Retina (tissue), 1 donor: ENCODE measurements at regions not wholly inside any gene's neighbourhood (a gene's known extent, or its start where the extent isn't known, plus 50 kb on each side); places are given as distances from the start of the nearest gene placed in this dataset.
A peak's percentile ranks its signal among the peaks of the same experiment; 100 is the strongest.
"Not testable (repeated sequence)": the region's sequence is repeated elsewhere in the genome, so short reads cannot be mapped to it uniquely, and the experiment has no call there.

ENCODE experiments used
- DNase-seq: peaks from one replicate; pipeline ENCODE4 v3.0.0-alpha.2; 2016

GRCh38 chr16:17936766-17937402 lies 399.7 kb downstream of the NPIPA8 start:
- DNase-seq, result peak; percentile 47

GRCh38 chr16:17930280-17930679 lies 406.3 kb downstream of the NPIPA8 start:
- DNase-seq, result no peak

- DNase-seq, result no peak
Measured at GRCh38 chr16:17926866-17927399, 409.6 kb downstream of the NPIPA8 start.

GRCh38 chr16:17926461-17926860 lies 410.1 kb downstream of the NPIPA8 start:
- no peak for DNase-seq

GRCh38 chr16:17925761-17926160 lies 410.8 kb downstream of the NPIPA8 start:
- no peak for DNase-seq

GRCh38 chr16:17921357-17921978 lies 415.1 kb downstream of the NPIPA8 start:
- no peak for DNase-seq

GRCh38 chr16:17917316-17918019 lies 419.1 kb downstream of the NPIPA8 start:
- DNase-seq, result no peak

GRCh38 chr16:17915791-17916190 lies 420.7 kb downstream of the NPIPA8 start:
- DNase-seq, result no peak

- DNase-seq, result no peak
Measured at GRCh38 chr16:17914168-17914567, 422.4 kb downstream of the NPIPA8 start.

- DNase-seq, result not testable (repeated sequence)
Measured at GRCh38 chr16:17911578-17911977, 425.0 kb downstream of the NPIPA8 start.

- DNase-seq, result not testable (repeated sequence)
Measured at GRCh38 chr16:17906626-17907025, 429.9 kb downstream of the NPIPA8 start.

GRCh38 chr16:17901309-17901708 lies 430.5 kb upstream of the XYLT1 start:
- DNase-seq, result no peak

- no peak for DNase-seq
Measured at GRCh38 chr16:17899141-17899540, 428.4 kb upstream of the XYLT1 start.

GRCh38 chr16:17887963-17888362 lies 417.2 kb upstream of the XYLT1 start:
- DNase-seq, result no peak

- no peak for DNase-seq
Measured at GRCh38 chr16:17885659-17886207, 415.0 kb upstream of the XYLT1 start.

GRCh38 chr16:17877821-17878360 lies 407.1 kb upstream of the XYLT1 start:
- no peak for DNase-seq

- no peak for DNase-seq
Measured at GRCh38 chr16:17866996-17867395, 396.2 kb upstream of the XYLT1 start.

- no peak for DNase-seq
Measured at GRCh38 chr16:17861981-17862479, 391.3 kb upstream of the XYLT1 start.

GRCh38 chr16:17858061-17858460 lies 387.3 kb upstream of the XYLT1 start:
- DNase-seq, result no peak

- no peak for DNase-seq
Measured at GRCh38 chr16:17853958-17854357, 383.2 kb upstream of the XYLT1 start.

- no peak for DNase-seq
Measured at GRCh38 chr16:17852977-17853702, 382.4 kb upstream of the XYLT1 start.

- DNase-seq, result peak; percentile 51
Measured at GRCh38 chr16:17850581-17851250, 380.0 kb upstream of the XYLT1 start.
